Right lobe of liver (tissue), 4 donors: ENCODE measurements at regions not wholly inside any gene's neighbourhood (a gene's known extent, or its start where the extent isn't known, plus 50 kb on each side); places are given as distances from the start of the nearest gene placed in this dataset.

ENCODE experiments used
- CTCF ChIP-seq, 4 donors: fragments of 200-600 bp in 3 of 4; fragments of 450-650 bp in 1 of 4; IDR thresholded peaks; one replicate each; pipeline versions ENCODE4 v1.5.1 to v1.8.0; 2016 to 2022; ENCODE audit warnings: antibody characterized with exemption in 4 of 4, mild to moderate bottlenecking in 2 of 4
- POLR2A ChIP-seq: fragments of 450-650 bp; IDR thresholded peaks from one replicate; pipeline ENCODE4 v1.6.1; 2017; ENCODE audit warnings: antibody characterized with exemption, mild to moderate bottlenecking
- donor health status: DM: no; HTN: no; CAD: no.
- donor health status: DM: no; HTN: no; CAD: no.
- donor health status: DM: no; HTN: yes; CAD: no.

- TF ChIP-seq CTCF (IDR thresholded peaks at IDR 0.05), result no peak
- TF ChIP-seq POLR2A, result no peak
Observed at GRCh38 chr16:76713191-76713590, 436.0 kb downstream of the CNTNAP4 start.
